ENCODE measurements at regions not wholly inside any gene's neighbourhood (a gene's known extent, or its start where the extent isn't known, plus 50 kb on each side); places are given as distances from the start of the nearest gene placed in this dataset.

DNA sequence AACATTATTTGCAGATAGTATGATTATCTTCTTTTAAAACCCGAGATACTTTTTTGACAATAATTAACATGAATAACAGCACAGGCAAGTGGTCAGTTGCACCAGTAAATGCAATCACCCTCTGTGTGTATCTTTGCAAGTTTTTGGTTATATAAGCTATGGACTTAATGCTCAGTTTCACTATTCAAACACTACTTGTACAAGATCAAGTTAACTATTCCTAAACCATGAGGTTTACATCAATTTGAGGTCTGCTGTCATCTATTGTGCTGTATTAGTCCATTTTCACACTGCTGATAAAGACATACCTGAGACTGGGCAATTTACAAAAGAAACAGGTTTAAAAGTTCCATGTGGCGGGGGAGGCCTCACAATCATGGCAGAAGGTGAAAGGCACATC, 323.2 kb downstream of the NR4A2 start:
- no peak overlapping the region for H2BK120ac ChIP-seq (ENCODE audit: insufficient read depth, low read length, poor library complexity)
- no peaks in the 10 kb centered on the region for H3K27me3 ChIP-seq (ENCODE audit: insufficient read depth, low read length)
- H4K91ac ChIP-seq (ENCODE audit: low read depth, low read length): no peak overlapping the region
- H2BK5ac ChIP-seq (ENCODE audit: low read depth, low read length, poor library complexity): no peak overlapping the region
- H3K4ac ChIP-seq (ENCODE audit: low read depth, low read length): no peak overlapping the region
- H3K18ac ChIP-seq (ENCODE audit: low read length): no peak overlapping the region
- WGBS (ENCODE audit: extremely low coverage, insufficient coverage, insufficient read length): no CpG with 5 or more reads among the region's 2 CpGs
- H3K9ac ChIP-seq (ENCODE audit: low read length): no peak overlapping the region
- H3K79me2 ChIP-seq (ENCODE audit: control insufficient read depth, insufficient read depth, low read length, poor library complexity): no peaks in the 10 kb centered on the region
- H3K36me3 ChIP-seq (ENCODE audit: control insufficient read depth in 1 of 2, insufficient read depth in 2 of 2, low read length in 2 of 2): no peaks in the 10 kb centered on the region
- no peaks in the 10 kb centered on the region for H3K79me1 ChIP-seq (ENCODE audit: low read length)
- H3K4me1 ChIP-seq (ENCODE audit: control insufficient read depth in 1 of 2, insufficient read depth in 2 of 2, low read length in 2 of 2): no peaks in the 10 kb centered on the region
- no peak overlapping the region for H2AFZ ChIP-seq (ENCODE audit: insufficient read depth, low read length, poor library complexity)
- H3K4me2 ChIP-seq (ENCODE audit: low read length): no peak overlapping the region
- H4K12ac ChIP-seq (ENCODE audit: low read depth, low read length): no peak overlapping the region
- no peak overlapping the region for H2AK5ac ChIP-seq (ENCODE audit: low read length)
- H3K27ac ChIP-seq (ENCODE audit: low read depth, low read length): no peak overlapping the region
- H4K8ac ChIP-seq (ENCODE audit: low read depth, low read length): no peak overlapping the region
- peaks cover 4% of the 10 kb centered on the region for H3K9me3 ChIP-seq (ENCODE audit: insufficient read depth, low read depth, low read length)
- no peak for DNase-seq
- no peak overlapping the region for H3K23ac ChIP-seq (ENCODE audit: low read length)
- H3K14ac ChIP-seq (ENCODE audit: low read length): no peak overlapping the region
- H2BK12ac ChIP-seq (ENCODE audit: low read length): no peak overlapping the region
- no peak overlapping the region for H3K4me3 ChIP-seq (ENCODE audit: low read depth, low read length)

DNA sequence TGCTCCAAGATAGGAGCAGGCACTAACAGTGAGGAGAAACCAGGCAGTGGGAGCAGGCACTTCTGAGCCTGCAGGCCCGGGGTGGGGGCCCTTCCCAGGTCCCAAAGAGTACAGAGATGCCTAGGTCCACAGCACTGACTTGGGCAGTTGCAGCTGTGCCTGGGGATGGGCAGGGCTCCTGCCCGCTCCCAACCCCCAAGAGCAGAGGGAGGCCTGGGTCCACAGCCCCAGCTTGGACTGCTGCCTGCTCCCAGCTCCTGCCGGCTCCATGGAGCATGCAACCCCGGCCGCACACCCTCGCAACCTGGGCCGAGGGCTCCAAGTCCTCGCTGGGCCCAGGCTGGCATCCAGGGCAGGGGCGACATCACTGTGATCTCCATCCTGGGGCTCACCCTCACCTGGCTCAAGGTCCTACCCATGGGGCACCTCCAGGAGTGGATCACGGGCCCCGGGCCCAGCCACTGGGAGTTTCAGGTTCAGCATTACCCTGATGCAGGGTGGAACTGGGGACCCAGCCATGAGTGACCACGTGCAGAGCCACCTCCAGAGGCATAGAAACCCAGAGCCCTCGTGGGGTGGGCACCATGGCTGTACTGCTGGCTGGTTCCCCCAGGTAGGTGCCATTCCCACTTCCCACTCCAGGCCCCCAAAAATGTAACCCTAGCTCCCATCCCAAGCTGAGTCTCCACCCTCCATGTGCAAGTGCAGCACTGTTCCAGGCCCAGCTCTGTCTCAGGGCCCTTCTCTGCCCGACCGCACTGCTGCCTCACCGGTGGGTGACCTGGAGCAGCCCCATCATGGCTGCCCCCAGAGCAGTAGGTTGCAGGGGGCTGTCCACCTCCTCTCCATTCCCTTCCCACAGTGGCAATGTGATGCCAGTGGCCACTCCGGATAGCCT, 325.6 kb downstream of the NR4A2 start:
- no peaks in the 10 kb centered on the region for H3K79me1 ChIP-seq (ENCODE audit: low read length)
- H3K4ac ChIP-seq (ENCODE audit: low read depth, low read length): no peak overlapping the region
- H3K9me3 ChIP-seq (ENCODE audit: insufficient read depth, low read depth, low read length): peaks cover 4% of the 10 kb centered on the region
- H3K4me1 ChIP-seq (ENCODE audit: control insufficient read depth in 1 of 2, insufficient read depth in 2 of 2, low read length in 2 of 2): no peaks in the 10 kb centered on the region
- WGBS (ENCODE audit: extremely low coverage, insufficient coverage, insufficient read length): no CpG with 5 or more reads among the region's 17 CpGs
- H3K27ac ChIP-seq (ENCODE audit: low read depth, low read length): no peak overlapping the region
- no peak overlapping the region for H3K4me2 ChIP-seq (ENCODE audit: low read length)
- DNase-seq: no peak
- H4K8ac ChIP-seq (ENCODE audit: low read depth, low read length): no peak overlapping the region
- H4K12ac ChIP-seq (ENCODE audit: low read depth, low read length): no peak overlapping the region
- H4K91ac ChIP-seq (ENCODE audit: low read depth, low read length): no peak overlapping the region
- H3K14ac ChIP-seq (ENCODE audit: low read length): no peak overlapping the region
- no peak overlapping the region for H2BK5ac ChIP-seq (ENCODE audit: low read depth, low read length, poor library complexity)
- H2BK120ac ChIP-seq (ENCODE audit: insufficient read depth, low read length, poor library complexity): no peak overlapping the region
- H3K79me2 ChIP-seq (ENCODE audit: control insufficient read depth, insufficient read depth, low read length, poor library complexity): no peaks in the 10 kb centered on the region
- no peak overlapping the region for H2BK12ac ChIP-seq (ENCODE audit: low read length)
- no peaks in the 10 kb centered on the region for H3K36me3 ChIP-seq (ENCODE audit: control insufficient read depth in 1 of 2, insufficient read depth in 2 of 2, low read length in 2 of 2)
- H2AK5ac ChIP-seq (ENCODE audit: low read length): no peak overlapping the region
- no peaks in the 10 kb centered on the region for H3K27me3 ChIP-seq (ENCODE audit: insufficient read depth, low read length)
- no peak overlapping the region for H3K9ac ChIP-seq (ENCODE audit: low read length)
- no peak overlapping the region for H3K4me3 ChIP-seq (ENCODE audit: low read depth, low read length)
- H3K18ac ChIP-seq (ENCODE audit: low read length): no peak overlapping the region
- H2AFZ ChIP-seq (ENCODE audit: insufficient read depth, low read length, poor library complexity): no peak overlapping the region
- H3K23ac ChIP-seq (ENCODE audit: low read length): no peak overlapping the region

DNA sequence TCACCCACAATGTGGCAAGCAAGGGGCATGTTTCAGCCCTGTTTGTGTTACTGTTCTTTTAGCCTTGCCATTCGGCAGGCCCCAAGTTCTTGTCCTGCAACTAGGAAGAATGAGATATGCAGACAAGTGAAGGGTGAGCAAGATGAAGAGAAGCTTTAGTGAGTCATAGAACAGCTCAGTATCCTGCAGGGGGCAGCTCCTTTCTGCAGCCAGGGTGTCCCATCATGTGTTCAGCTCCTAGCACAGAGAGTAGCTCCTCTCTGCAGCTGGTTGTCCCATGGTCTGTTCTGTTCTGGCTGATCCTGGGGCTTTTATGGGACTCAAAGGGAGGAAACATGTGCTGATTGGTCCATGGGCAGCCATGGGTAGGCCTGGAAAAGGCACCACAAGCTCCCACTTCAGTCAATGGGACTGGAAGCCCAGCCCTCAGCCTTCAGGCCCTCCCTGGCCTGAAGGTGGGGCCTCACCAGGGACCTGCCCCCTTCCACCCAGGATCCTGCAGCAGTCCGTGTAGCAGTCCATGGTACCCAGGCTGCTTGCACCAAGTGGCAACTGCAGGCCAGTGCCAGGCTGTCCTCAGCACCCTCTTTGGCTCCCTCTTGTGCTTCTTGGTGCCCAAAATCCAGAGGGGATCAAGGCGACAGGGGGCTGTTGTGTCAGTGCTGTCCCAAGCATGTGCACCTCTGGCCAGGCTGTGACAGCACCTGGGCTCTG, 326.4 kb downstream of the NR4A2 start:
- no peak overlapping the region for H2BK5ac ChIP-seq (ENCODE audit: low read depth, low read length, poor library complexity)
- peaks cover under 1% of the 10 kb centered on the region for H3K9me3 ChIP-seq (ENCODE audit: insufficient read depth, low read depth, low read length)
- H3K79me1 ChIP-seq (ENCODE audit: low read length): no peaks in the 10 kb centered on the region
- no peak overlapping the region for H3K27ac ChIP-seq (ENCODE audit: low read depth, low read length)
- H3K14ac ChIP-seq (ENCODE audit: low read length): no peak overlapping the region
- H3K4me2 ChIP-seq (ENCODE audit: low read length): no peak overlapping the region
- no peak overlapping the region for H4K12ac ChIP-seq (ENCODE audit: low read depth, low read length)
- no peaks in the 10 kb centered on the region for H3K36me3 ChIP-seq (ENCODE audit: control insufficient read depth in 1 of 2, insufficient read depth in 2 of 2, low read length in 2 of 2)
- H3K9ac ChIP-seq (ENCODE audit: low read length): no peak overlapping the region
- DNase-seq: peak in 1 of 2 donors; percentile 14
- H2AFZ ChIP-seq (ENCODE audit: insufficient read depth, low read length, poor library complexity): no peak overlapping the region
- H3K23ac ChIP-seq (ENCODE audit: low read length): no peak overlapping the region
- WGBS (ENCODE audit: extremely low coverage, insufficient coverage, insufficient read length): no CpG with 5 or more reads among the region's 3 CpGs
- no peak overlapping the region for H3K4me3 ChIP-seq (ENCODE audit: low read depth, low read length)
- no peaks in the 10 kb centered on the region for H3K27me3 ChIP-seq (ENCODE audit: insufficient read depth, low read length)
- H2AK5ac ChIP-seq (ENCODE audit: low read length): no peak overlapping the region
- no peak overlapping the region for H3K4ac ChIP-seq (ENCODE audit: low read depth, low read length)
- H3K4me1 ChIP-seq (ENCODE audit: control insufficient read depth in 1 of 2, insufficient read depth in 2 of 2, low read length in 2 of 2): no peaks in the 10 kb centered on the region
- H2BK120ac ChIP-seq (ENCODE audit: insufficient read depth, low read length, poor library complexity): no peak overlapping the region
- H3K79me2 ChIP-seq (ENCODE audit: control insufficient read depth, insufficient read depth, low read length, poor library complexity): no peaks in the 10 kb centered on the region
- H4K8ac ChIP-seq (ENCODE audit: low read depth, low read length): no peak overlapping the region
- H3K18ac ChIP-seq (ENCODE audit: low read length): no peak overlapping the region
- no peak overlapping the region for H4K91ac ChIP-seq (ENCODE audit: low read depth, low read length)
- H2BK12ac ChIP-seq (ENCODE audit: low read length): no peak overlapping the region

- Histone ChIP-seq H4K91ac (ENCODE audit: low read depth, low read length) (no peak overlapping the region), H3K79me2 (ENCODE audit: control insufficient read depth, insufficient read depth, low read length, poor library complexity) (no peaks in the 10 kb centered on the region), H2AK5ac (ENCODE audit: low read length) (no peak overlapping the region), H3K27me3 (ENCODE audit: insufficient read depth, low read length) (no peaks in the 10 kb centered on the region), H3K36me3 (ENCODE audit: control insufficient read depth in 1 of 2, insufficient read depth in 2 of 2, low read length in 2 of 2) (no peaks in the 10 kb centered on the region), H3K4me1 (ENCODE audit: control insufficient read depth in 1 of 2, insufficient read depth in 2 of 2, low read length in 2 of 2) (no peaks in the 10 kb centered on the region), H3K4me3 (ENCODE audit: low read depth, low read length) (no peak overlapping the region), H3K9ac (ENCODE audit: low read length) (no peak overlapping the region), H4K12ac (ENCODE audit: low read depth, low read length) (no peak overlapping the region), H3K18ac (ENCODE audit: low read length) (no peak overlapping the region), H3K23ac (ENCODE audit: low read length) (no peak overlapping the region), H4K8ac (ENCODE audit: low read depth, low read length) (no peak overlapping the region), H3K27ac (ENCODE audit: low read depth, low read length) (no peak overlapping the region), H3K4ac (ENCODE audit: low read depth, low read length) (no peak overlapping the region), H2BK120ac (ENCODE audit: insufficient read depth, low read length, poor library complexity) (no peak overlapping the region), H2BK5ac (ENCODE audit: low read depth, low read length, poor library complexity) (no peak overlapping the region), H2AFZ (ENCODE audit: insufficient read depth, low read length, poor library complexity) (no peak overlapping the region), H3K4me2 (ENCODE audit: low read length) (no peak overlapping the region), H2BK12ac (ENCODE audit: low read length) (no peak overlapping the region), H3K14ac (ENCODE audit: low read length) (no peak overlapping the region), H3K9me3 (ENCODE audit: insufficient read depth, low read depth, low read length) (no peaks in the 10 kb centered on the region), H3K79me1 (ENCODE audit: low read length) (no peaks in the 10 kb centered on the region)
- no peak for DNase-seq
- WGBS (ENCODE audit: extremely low coverage, insufficient coverage, insufficient read length): no CpG with 5 or more reads among the region's 7 CpGs
Observed at GRCh38 chr2:156005531-156005930, 327.0 kb downstream of the NR4A2 start.
